H9 (cell line): ENCODE measurements at regions not wholly inside any gene's neighbourhood (a gene's known extent, or its start where the extent isn't known, plus 50 kb on each side); places are given as distances from the start of the nearest gene placed in this dataset.

ENCODE experiments used
- DNase-seq: peaks from one replicate; pipeline ENCODE4 v3.0.0-alpha.2; 2017
- H2AFZ ChIP-seq: one replicate; pipeline ENCODE4 v1.6.1; 2013; ENCODE audit warnings: mild to moderate bottlenecking, low read length, control low read depth, moderate library complexity
- H2AK5ac ChIP-seq: 2 replicates; pipeline ENCODE4 v1.6.1; 2013; ENCODE audit warnings: low read length, control low read depth, mixed read lengths; ENCODE audit not compliant: insufficient read length
- H2BK120ac ChIP-seq: one replicate; pipeline ENCODE4 v1.6.1; 2013; ENCODE audit warnings: low read depth, mild to moderate bottlenecking, low read length, control low read depth, inconsistent platforms; ENCODE audit not compliant: poor library complexity, severe bottlenecking
- H2BK12ac ChIP-seq: 2 replicates; pipeline ENCODE4 v1.6.1; 2013; ENCODE audit warnings: low read length, control low read depth, mixed read lengths, low read depth; ENCODE audit not compliant: insufficient read length
- H2BK15ac ChIP-seq: 2 replicates; pipeline ENCODE4 v1.6.1; 2013; ENCODE audit warnings: low read depth, low read length, control low read depth
- H2BK20ac ChIP-seq: one replicate; pipeline ENCODE4 v1.6.1; 2013; ENCODE audit warnings: low read depth, mild to moderate bottlenecking, low read length, control low read depth, inconsistent platforms; ENCODE audit not compliant: poor library complexity, severe bottlenecking
- H2BK5ac ChIP-seq: 2 replicates; pipeline ENCODE4 v1.6.1; 2013; ENCODE audit warnings: low read length, control low read depth, mixed read lengths; ENCODE audit not compliant: insufficient read length
- H3K14ac ChIP-seq: 2 replicates; pipeline ENCODE4 v1.6.1; 2013; ENCODE audit warnings: low read length, control low read depth; ENCODE audit not compliant: insufficient read depth
- H3K18ac ChIP-seq: 2 replicates; pipeline ENCODE4 v1.6.1; 2013; ENCODE audit warnings: low read depth, mild to moderate bottlenecking, mixed read lengths, low read length, control low read depth; ENCODE audit not compliant: insufficient read length
- H3K23ac ChIP-seq: 2 replicates; pipeline ENCODE4 v1.6.1; 2013; ENCODE audit warnings: low read length, control low read depth, mixed read lengths, low read depth; ENCODE audit not compliant: insufficient read length
- H3K23me2 ChIP-seq: 2 replicates; pipeline ENCODE4 v1.6.1; 2013; ENCODE audit warnings: low read depth, mild to moderate bottlenecking, mixed read lengths, low read length, control low read depth; ENCODE audit not compliant: insufficient read length, poor library complexity, severe bottlenecking
- H3K27ac ChIP-seq: 2 replicates; pipeline ENCODE4 v1.5.1; 2013; ENCODE audit warnings: low read length, control low read depth, mixed read lengths, low read depth; ENCODE audit not compliant: insufficient read length
- H3K27me3 ChIP-seq: 2 replicates; pipeline ENCODE4 v1.6.1; 2013; ENCODE audit warnings: low read length, control low read depth, inconsistent platforms; ENCODE audit not compliant: insufficient read depth
- H3K4ac ChIP-seq: 2 replicates; pipeline ENCODE4 v1.6.1; 2013; ENCODE audit warnings: low read depth, mild to moderate bottlenecking, control low read depth, inconsistent platforms, low read length, moderate library complexity
- H3K4me1 ChIP-seq: 2 replicates; pipeline ENCODE4 v1.6.1; 2013; ENCODE audit warnings: low read length, control low read depth, inconsistent platforms; ENCODE audit not compliant: insufficient read depth
- H3K4me2 ChIP-seq: 2 replicates; pipeline ENCODE4 v1.6.1; 2013; ENCODE audit warnings: low read length, control low read depth, mixed read lengths; ENCODE audit not compliant: insufficient read length, insufficient read depth
- H3K56ac ChIP-seq: 2 replicates; pipeline ENCODE4 v1.6.1; 2013; ENCODE audit warnings: low read depth, mild to moderate bottlenecking, mixed read lengths, low read length, control low read depth; ENCODE audit not compliant: insufficient read length
- H3K79me1 ChIP-seq: 2 replicates; pipeline ENCODE4 v1.6.1; 2013; ENCODE audit warnings: low read depth, mild to moderate bottlenecking, moderate library complexity, low read length, control low read depth, inconsistent platforms; ENCODE audit not compliant: insufficient read depth, poor library complexity, severe bottlenecking
- H3K79me2 ChIP-seq: 2 replicates; pipeline ENCODE4 v1.6.1; 2013; ENCODE audit warnings: low read length, control low read depth, inconsistent platforms; ENCODE audit not compliant: insufficient read depth
- H3K9ac ChIP-seq: 2 replicates; pipeline ENCODE4 v1.6.1; 2013; ENCODE audit warnings: low read length, control low read depth, mixed read lengths; ENCODE audit not compliant: insufficient read length; ENCODE audit errors: extremely low read depth
- H3K9me3 ChIP-seq: one replicate; pipeline ENCODE4 v1.6.1; 2013; ENCODE audit warnings: low read depth, low read length, inconsistent platforms; ENCODE audit not compliant: control insufficient read depth
- H3T11ph ChIP-seq: one replicate; pipeline ENCODE4 v1.6.1; 2013; ENCODE audit warnings: mild to moderate bottlenecking, low read length, control low read depth, inconsistent platforms
- H4K20me1 ChIP-seq: one replicate; pipeline ENCODE4 v1.6.1; 2013; ENCODE audit not compliant: control insufficient read depth, insufficient read length, insufficient read depth
- H4K5ac ChIP-seq: 2 replicates; pipeline ENCODE4 v1.6.1; 2013; ENCODE audit warnings: low read depth, mild to moderate bottlenecking, mixed read lengths, low read length, control low read depth; ENCODE audit not compliant: insufficient read length
- H4K8ac ChIP-seq: replicated peaks from 2 replicates; pipeline ENCODE4 v1.6.1; 2013; ENCODE audit warnings: low read length, control low read depth, mixed read lengths, low read depth; ENCODE audit not compliant: insufficient read length
- H4K91ac ChIP-seq: 2 replicates; pipeline ENCODE4 v1.6.1; 2013; ENCODE audit warnings: low read depth, mild to moderate bottlenecking, moderate library complexity, mixed read lengths, low read length, control low read depth; ENCODE audit not compliant: insufficient read length
- H3K27ac Mint-ChIP-seq, 3 experiments: 2 replicates in 2 of 3; 3 replicates in 1 of 3; pipeline ENCODE4 v1.8.0; 2020 to 2021; ENCODE audit warnings: mixed read lengths in 3 of 3, mild to moderate bottlenecking in 1 of 3, moderate library complexity in 1 of 3
- H3K27me3 Mint-ChIP-seq: 2 replicates; pipeline ENCODE4 v1.8.0; 2021; ENCODE audit warnings: low read depth, mild to moderate bottlenecking, moderate library complexity, mixed read lengths
- H3K36me3 Mint-ChIP-seq, 3 experiments: 2 replicates in 2 of 3; 3 replicates in 1 of 3; pipeline ENCODE4 v1.8.0; 2020 to 2021; ENCODE audit warnings: low read depth in 3 of 3, mixed read lengths in 3 of 3; ENCODE audit not compliant: insufficient read depth in 1 of 3
- H3K4me1 Mint-ChIP-seq, 2 experiments: 2 replicates each; pipeline ENCODE4 v1.8.0; 2020; ENCODE audit warnings: mixed read lengths in 2 of 2
- H3K4me3 Mint-ChIP-seq, 2 experiments: 2 replicates in 1 of 2; 3 replicates in 1 of 2; pipeline ENCODE4 v1.8.0; 2020 to 2021; ENCODE audit warnings: mild to moderate bottlenecking in 2 of 2, mixed read lengths in 2 of 2, moderate library complexity in 1 of 2
- H3K9me3 Mint-ChIP-seq, 2 experiments: 2 replicates in 1 of 2; 3 replicates in 1 of 2; pipeline ENCODE4 v1.8.0; 2020; ENCODE audit warnings: mild to moderate bottlenecking in 2 of 2, mixed read lengths in 2 of 2, moderate library complexity in 1 of 2
- WGBS: extraction: QIAGEN DNeasy Blood & Tissue Kit; methylation state at CpG from one replicate; pipeline ENCODE4 v1.1.7; 2013; ENCODE audit warnings: missing lambda C conversion rate, low lambda C conversion rate, mixed read lengths; ENCODE audit not compliant: insufficient read length; ENCODE audit errors: extremely low coverage; 5-methylcytosine and 5-hydroxymethylcytosine counted together
- TF ChIP-seq, protein P1 (sequence below): fragments of 200-600 bp; sonication (generic); conservative IDR thresholded peaks from 3 replicates; pipeline ENCODE4 v1.8.0; 2021; ENCODE audit warnings: antibody characterized with exemption, mild to moderate bottlenecking

DNA sequence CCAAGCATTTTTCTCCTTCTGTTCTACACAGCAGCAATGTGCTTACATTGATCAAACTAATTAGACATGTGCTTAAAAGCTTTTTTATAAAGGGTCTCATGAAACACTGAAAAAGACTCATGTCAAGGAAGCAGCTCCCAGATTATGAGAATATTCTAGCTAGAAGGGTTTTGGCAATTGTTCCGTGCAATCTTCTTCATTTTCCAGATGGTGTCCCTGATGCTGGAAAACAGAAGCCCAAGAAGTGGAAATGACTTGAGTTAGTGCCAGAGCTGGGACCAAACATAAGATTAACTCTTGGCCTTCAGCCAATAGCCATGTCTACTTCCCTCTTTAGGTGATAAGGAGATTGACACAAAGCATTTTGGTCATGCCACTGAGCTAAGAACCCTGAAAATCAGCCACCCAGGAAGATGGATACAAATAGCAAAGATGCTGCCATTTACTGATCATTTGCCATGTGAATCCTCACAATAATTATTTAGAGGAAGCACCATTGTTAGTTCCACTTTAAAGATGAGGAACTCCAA is 110.8 kb downstream of the MATN1 start:
- no peaks in the 10 kb centered on the region for H3K27me3 Mint-ChIP-seq
- Histone ChIP-seq H4K8ac (no peak overlapping the region), H3K27ac (no peak overlapping the region), H2BK20ac (no peak overlapping the region), H3K14ac (no peak overlapping the region), H2BK120ac (no peak overlapping the region), H3K9ac (no peak overlapping the region), H2AK5ac (no peak overlapping the region), H3K4ac (no peak overlapping the region), H3K56ac (no peak overlapping the region), H3K4me2 (no peak overlapping the region), H3K23ac (no peak overlapping the region), H4K20me1 (no peaks in the 10 kb centered on the region), H4K91ac (no peak overlapping the region), H3K79me2 (no peaks in the 10 kb centered on the region), H2BK15ac (no peak overlapping the region), H3K79me1 (no peaks in the 10 kb centered on the region), H3K18ac (no peak overlapping the region), H3T11ph (no peak overlapping the region), H2BK5ac (no peak overlapping the region), H3K4me1 (no peaks in the 10 kb centered on the region), H4K5ac (no peak overlapping the region), H3K9me3 (no peaks in the 10 kb centered on the region), H2BK12ac (no peak overlapping the region), H2AFZ (no peak overlapping the region), H3K23me2 (no peaks in the 10 kb centered on the region), H3K27me3 (no peaks in the 10 kb centered on the region)
- TF ChIP-seq, protein P1, sequence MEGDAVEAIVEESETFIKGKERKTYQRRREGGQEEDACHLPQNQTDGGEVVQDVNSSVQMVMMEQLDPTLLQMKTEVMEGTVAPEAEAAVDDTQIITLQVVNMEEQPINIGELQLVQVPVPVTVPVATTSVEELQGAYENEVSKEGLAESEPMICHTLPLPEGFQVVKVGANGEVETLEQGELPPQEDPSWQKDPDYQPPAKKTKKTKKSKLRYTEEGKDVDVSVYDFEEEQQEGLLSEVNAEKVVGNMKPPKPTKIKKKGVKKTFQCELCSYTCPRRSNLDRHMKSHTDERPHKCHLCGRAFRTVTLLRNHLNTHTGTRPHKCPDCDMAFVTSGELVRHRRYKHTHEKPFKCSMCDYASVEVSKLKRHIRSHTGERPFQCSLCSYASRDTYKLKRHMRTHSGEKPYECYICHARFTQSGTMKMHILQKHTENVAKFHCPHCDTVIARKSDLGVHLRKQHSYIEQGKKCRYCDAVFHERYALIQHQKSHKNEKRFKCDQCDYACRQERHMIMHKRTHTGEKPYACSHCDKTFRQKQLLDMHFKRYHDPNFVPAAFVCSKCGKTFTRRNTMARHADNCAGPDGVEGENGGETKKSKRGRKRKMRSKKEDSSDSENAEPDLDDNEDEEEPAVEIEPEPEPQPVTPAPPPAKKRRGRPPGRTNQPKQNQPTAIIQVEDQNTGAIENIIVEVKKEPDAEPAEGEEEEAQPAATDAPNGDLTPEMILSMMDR = no peak
- no peak for DNase-seq
- WGBS = no CpG with 5 or more reads among the region's 1 CpG
- no peak overlapping the region for H3K27ac Mint-ChIP-seq
- no peaks in the 10 kb centered on the region for H3K9me3 Mint-ChIP-seq
- H3K4me3 Mint-ChIP-seq = no peak overlapping the region
- H3K36me3 Mint-ChIP-seq = no peaks in the 10 kb centered on the region
- H3K4me1 Mint-ChIP-seq = peaks cover 0 to 3% of the 10 kb centered on the region in 2 experiments; a peak in 1 of 4 replicates
